Stimulated activated CD8-positive, alpha-beta memory T cell treated with anti-CD3 and anti-CD28 coated beads, Interleukin-4, amount 100 ng/mL, for 48 hours (primary cell): ENCODE measurements at regions not wholly inside any gene's neighbourhood (a gene's known extent, or its start where the extent isn't known, plus 50 kb on each side); places are given as distances from the start of the nearest gene placed in this dataset.

Source experiments
- DNase-seq: peaks from one replicate; pipeline ENCODE4 v3.0.0-alpha.2; 2020

DNA sequence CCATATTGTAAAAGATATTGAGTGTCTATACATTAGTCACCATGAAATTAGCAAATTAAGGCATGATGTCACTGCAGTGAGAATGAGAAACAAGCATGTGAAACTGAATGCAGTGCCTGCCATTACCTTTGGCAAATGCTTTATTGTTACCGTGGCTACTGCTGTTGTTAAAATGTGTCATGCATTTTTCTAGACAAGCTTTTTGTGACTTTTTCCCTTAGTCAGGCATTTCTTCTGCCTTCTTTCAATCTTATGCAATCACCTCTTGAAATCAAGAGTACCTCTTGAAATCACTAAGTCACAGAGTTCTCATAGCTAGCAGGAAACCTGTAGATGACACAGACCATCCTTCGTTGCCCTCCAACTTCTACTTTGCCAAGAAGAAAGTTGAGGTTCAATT is 461.7 kb upstream of the TENM4 start:
- DNase-seq: no peak

DNA sequence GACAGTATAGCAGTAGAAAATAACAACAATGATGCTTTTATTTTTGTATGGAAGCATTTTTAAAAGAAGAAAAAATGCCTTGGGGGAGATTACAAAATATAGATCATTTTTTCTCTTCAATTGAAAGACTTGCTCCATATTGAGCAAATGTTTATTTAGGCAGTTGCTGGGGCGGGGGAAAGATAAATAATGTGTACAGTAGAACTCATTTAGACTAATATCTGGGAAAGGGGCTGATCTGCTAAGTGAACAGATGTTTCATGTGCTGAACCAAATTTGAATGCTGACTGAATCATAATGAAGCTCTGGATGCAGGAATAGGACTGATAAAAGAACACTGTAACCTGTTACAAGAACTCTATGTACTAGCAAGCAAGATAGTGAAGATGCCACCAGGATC is 457.1 kb upstream of the TENM4 start:
- no peak for DNase-seq

DNA sequence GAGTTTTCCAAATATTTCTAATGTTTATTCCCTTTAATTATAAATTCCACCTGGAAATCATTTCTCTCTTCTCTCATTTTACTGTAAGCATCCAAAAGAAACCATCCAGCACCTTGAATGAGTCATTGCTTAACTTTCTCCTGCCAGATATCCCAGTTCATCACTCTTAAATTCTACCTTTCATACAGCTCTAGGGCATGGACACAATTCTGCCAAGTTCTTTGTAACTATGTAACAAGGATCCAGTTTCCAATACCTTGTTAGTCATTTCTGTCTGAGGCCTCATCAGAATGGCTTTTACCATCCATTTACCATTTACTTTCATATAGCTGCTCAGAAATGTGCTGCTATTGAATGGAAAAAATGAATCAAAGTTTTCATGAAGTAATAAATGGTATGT is 455.4 kb upstream of the TENM4 start:
- no peak for DNase-seq

DNA sequence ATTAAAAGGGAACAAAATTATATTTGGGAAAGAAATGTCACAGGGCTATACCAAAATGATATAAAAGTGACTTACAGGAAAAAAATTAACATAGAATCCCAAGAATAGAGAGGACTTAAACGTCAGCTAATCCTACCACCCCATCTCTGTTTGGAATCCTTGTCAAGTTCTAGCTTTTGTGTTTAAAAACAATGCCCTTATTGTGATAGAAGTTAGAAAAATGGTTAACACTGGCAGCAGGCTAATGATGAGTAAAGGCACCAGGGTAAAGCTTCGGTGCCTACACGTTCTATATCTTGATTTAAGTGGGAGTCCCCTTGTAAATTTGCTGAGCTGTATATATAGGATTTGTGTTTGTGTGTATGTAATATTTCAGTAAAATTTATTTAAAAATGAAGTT is 453.3 kb upstream of the TENM4 start:
- DNase-seq: no peak

DNA sequence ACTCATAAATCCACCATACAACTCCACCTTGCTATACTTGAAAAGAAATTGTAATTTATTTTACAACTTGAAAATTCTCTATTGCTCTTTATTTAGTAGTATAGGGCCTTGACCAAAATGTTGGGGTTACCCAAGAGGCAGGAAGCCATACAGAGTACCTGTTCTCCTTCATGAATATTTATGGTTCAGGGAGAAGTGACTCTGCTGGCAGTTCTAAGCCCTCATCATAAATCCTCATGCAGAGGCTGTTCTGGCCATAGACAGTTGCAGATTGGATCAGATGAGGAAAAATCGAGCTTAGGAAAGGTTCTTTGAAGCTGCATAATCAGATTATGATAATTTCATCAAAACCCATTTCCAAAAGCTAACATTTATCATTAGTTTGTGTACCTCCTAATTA is 449.4 kb upstream of the TENM4 start:
- DNase-seq: no peak

DNA sequence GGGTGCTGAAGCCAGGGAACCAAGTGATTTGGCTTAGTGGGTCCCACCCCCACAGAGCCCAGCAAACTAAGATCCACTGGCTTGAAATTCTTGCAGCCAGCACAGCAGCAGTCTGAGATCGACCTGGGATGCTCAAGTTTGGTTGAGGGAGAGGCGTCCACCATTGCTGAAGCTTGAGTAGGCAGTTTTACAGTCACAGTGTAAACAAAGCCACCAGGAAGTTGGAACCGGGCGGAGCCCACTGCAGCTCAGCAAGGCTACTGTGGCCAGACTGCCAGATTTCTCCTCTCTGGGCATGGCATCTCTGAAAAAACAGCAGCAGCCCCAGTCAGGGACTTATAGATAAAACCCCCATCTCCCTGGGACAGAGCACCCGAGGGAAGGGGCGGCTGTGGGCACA is 424.1 kb upstream of the TENM4 start:
- no peak for DNase-seq

DNA sequence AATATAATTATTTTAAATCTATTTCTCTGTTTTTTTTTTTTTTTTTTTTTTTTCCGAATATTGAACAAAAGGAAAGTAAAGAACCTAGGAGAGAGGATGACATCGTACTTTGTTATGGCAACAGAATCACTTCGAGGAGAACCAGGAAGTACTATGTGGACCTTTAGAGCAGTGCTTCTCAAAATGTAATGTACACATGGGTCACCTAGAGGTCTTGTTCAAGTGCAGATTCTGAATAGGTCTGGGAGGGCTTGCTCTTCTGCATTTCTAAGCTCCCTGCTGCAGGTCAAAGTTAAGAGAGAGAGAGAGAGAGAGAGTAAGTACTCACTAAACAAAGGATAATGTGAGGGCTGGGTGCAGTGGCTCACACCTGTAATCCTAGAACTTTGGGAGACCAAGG is 419.5 kb upstream of the TENM4 start:
- DNase-seq: no peak

DNA sequence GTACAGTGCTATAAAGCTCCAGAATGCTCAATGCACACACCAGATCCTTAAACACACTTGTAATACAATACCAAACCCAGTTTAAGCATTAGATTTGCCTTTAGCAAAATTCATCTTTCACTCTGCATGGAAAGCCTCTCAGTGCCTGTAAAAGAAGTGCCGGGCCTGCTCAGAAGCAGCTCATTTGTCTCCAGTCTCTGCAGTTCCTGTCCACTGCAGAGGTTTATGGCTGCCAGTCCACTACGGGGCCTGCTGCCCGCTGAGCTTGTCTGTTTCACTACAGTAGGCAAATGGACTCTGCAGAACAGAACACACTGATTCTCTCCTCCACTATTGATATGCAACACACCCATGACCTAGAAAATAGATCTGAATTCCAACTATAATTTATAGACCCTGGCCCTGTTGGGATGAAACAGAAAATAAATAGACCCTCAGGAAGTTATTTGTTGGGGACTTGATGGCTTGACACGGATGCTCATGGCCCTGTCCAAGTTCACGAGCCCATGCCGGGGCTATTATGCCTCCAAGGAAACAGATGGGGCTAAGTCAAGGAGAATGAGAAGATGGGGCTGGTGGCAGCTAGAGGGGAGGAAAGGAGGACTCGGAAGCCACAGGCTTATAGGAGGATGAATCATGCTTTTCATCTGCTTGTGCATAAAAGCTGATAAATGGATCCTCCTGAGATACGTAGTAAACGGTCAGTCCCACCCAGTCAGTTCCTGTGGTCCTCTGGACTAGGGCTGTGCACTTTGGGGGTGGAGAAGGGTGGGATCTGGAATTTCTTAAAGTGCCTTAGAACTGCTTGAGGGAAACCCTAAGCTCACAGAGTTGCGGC is 416.8 kb upstream of the TENM4 start:
- no peak for DNase-seq

DNA sequence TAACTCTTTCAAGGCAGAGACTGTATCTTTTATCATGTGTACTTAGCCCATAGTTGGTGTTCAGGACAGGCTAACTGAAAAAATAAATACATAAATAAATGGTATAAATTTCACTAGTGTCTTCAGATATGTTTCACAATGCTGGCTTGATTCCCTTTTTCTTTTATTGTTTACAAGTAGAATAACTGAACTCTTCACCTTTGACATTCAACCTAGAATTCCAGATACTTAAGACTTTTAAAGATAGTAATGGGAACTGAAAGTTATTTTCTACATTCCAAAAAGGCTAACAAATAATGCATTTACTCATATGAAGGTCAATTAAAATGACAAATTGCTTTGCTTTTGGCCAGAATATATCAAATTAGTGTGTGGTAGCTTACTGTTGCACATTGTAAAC is 411.3 kb upstream of the TENM4 start:
- DNase-seq: no peak

DNA sequence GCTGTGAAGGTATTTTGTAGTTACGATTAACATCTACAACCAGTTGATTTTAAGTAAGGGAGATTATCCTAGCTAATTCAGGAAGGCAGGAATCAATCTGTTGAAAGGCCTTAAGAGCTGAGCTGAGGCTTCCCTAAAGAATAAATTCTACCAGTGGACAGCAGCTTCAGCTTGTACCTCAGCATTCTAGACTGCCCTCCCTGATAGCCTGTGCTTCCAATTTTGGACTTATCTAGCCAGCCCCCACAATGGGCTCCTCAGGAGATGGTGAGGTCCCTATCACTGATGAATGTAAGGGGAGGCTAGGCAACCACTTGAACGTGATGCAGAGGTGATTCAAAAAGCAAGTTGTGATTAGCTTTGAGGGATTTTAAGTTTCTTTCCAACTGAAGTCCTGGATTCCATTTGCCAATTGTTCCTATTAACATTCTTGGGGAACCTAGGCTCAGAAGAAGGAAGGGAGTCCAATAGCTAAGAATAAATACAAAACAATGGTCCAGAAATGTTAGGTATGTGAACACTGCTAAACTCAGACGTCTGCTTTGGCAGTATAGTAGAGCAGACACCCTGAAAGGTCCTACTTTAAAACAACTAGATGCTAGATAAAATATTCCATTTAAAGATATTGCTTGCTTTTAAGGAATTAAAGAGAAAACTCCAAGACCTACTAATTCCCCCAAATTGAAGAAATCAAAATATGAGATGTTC is 404.3 kb upstream of the TENM4 start:
- no peak for DNase-seq

DNA sequence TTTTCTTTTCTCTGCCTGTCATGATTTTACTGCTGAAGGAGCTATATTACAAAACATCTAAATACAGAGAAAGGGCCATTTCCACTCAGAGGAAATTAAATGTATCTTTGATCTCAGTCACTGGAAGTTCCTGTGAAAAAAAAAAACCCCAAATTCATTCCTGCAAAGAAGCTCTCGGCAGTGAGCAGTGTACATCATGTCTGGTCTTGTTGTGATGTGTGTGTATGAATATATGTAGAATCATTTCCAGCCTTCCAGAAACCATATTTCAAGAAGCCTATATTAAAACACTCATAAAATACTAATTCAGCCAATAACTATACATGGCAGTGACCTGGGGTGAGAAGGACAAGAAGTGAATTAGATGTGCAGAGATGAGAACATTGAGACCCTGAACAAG is 393.2 kb upstream of the TENM4 start:
- DNase-seq: no peak

DNA sequence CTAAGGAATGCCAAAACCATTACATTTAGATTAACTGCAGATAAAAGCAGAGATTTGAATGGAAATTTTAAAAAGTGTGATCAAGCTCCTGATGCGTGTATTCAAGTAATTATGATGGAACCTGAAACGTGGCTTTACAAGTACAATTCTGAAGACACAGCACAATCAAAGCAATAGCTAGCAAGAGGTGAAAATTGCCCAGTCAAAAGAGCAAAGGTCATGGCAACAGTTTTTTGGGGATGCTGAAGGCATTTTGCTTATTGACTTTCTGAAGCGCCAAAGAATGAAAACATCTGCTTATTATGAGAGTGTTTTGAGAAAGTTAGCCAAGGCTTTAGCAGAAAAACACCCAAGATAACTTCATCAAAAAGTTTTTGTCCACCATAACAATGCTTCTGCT is 389.6 kb upstream of the TENM4 start:
- DNase-seq: no peak

DNA sequence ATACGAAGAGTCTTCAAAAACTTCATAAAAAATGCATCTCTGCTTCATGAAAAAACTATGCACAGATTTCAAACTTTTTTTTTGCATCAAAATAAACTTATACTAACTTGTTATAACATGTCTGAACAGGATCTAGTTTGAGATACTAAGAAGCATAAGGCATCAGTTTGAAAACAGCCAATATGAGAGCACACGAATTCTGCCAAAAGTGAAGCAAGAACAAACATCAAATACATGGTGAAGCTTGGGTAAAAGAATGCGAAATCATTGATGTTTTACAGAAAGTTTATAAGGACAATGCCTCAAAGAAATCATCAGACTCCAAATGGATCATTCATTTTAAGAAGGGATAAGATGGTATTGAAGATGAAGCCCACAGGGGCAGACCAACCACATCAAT is 389.1 kb upstream of the TENM4 start:
- DNase-seq: no peak

DNA sequence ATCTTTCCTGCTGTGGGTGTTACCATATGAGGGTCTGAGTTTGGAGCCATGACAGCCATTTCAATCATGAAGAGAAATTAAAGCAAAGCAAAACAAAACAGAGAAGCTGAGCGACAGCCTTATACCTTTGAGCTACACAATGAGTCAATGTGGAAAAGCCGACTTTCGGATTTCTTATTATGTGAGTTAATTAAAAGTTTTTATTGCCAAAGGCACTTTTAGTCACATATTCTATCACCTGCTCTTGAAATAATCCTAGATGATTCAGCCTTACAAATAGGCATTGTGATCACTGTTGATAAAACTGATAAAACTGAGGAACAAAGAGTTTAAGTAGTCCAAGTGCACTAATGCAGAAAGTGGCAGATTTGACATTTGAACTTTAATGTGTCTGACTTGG is 381.9 kb upstream of the TENM4 start:
- no peak for DNase-seq

DNA sequence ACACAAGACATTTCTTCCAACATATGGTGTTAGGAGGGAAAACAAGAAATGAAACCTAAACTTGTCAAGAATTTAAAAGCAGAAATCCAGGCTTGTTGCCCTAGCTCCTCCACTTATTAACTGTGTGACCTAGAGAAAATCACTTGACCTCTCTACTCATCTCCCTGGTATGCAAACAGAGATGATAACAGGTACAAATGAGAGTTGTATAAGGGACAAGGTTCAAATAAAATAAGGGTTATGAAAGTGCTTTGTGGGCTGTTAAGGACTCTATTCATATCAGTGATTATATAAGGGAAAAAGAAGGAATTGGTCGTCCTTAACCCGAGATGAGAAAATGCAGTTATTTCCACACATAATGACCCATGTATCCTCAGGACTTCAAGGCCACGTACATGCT is 372.7 kb upstream of the TENM4 start:
- DNase-seq: no peak

DNA sequence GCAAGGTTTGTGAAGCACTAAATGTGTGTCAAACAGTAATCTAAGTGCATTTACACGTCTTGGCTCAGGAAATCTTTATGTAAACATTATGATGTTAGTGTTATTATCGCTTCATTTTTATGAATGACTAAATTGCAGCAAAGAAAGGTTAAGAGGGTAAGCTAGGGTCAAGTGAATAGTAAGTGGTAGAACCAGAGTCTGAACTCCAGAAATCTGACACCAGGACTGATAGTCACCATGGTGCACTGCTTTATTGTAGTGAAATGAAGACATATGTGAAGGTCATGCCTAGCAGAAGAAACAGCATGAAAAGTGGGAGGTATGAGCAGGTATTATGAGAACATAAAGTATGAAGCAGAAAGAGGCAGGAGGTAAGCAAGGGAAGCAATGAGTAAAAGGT is 368.7 kb upstream of the TENM4 start:
- no peak for DNase-seq

DNA sequence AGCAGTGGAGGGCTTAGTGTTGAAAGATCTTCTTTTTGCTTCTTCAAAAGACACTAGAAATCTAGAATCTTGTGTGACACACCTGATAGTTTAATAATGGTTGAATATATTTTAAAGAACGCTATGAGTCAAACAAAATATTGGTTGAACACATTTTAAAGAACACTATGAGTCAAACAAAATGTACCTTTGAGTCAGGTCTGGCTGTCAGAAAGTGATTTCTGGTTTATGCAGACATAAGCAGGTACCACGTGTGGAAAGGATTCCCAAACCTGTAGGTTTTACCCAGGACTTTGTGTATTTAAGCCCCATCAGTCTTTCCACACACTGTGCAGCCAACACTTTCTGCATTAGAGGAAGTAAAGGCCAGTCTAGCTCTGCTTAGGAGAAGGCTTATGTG is 366.7 kb upstream of the TENM4 start:
- DNase-seq: no peak

DNA sequence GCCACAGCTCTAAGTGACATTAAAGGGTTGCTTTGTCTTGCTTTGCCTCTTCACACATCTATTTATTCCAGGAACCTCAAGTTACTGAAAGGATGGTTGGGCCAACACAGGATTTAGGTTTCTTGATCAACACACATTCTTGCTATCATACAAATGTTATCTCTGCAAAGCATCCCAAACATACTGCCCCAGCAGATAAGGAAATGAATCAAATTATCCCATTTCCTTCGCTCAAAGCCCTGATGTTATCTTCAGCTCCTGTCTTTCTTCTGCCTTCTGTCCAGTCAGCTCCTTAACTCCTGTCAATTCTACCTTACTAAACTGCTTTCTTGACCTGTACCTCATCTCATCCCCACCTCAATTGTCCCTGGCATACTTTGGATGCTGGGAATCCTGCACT is 355.9 kb upstream of the TENM4 start:
- DNase-seq: no peak

DNA sequence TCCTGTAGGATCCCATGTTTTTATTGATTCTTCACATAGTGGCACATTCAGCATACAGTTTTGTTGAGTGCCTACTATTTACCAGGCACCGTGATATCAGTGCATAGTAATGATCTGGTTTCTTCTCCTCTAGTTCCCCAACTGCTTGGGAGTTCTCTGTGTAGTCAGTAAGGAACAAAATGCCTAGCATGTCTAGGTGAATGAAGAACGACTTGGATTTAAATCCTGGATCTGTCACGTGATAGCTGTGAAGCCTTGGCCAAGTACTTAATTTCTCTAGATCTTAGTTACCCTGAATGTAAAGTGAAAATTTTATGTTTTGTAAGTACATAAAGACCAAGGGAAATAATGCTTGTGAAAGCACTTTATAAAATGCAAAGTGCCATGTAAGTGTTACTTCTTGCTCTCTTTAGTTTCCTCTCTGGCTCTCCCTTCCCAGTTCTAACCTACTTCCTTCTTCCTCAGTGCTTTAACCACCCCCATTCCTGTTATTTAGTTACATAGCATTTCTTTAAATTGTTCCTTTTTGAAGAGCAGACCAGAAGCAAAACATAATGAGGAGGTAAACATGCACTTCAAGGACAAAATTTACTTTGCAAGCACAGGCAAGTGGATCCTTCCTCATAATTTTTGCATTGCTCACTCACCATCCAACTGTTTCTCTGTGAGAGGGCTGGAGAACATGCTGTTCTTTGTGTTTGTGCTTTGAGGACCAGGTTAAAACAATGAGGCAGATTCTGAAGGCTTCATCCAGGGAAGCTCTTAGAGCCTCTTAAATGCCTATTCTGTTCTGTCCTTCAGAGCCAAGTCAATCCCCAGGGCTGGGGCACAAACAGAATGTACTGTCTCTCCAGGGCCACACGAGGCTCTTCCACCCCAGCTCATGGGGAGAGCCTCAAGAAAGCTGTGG is 353.9 kb upstream of the TENM4 start:
- no peak for DNase-seq

DNA sequence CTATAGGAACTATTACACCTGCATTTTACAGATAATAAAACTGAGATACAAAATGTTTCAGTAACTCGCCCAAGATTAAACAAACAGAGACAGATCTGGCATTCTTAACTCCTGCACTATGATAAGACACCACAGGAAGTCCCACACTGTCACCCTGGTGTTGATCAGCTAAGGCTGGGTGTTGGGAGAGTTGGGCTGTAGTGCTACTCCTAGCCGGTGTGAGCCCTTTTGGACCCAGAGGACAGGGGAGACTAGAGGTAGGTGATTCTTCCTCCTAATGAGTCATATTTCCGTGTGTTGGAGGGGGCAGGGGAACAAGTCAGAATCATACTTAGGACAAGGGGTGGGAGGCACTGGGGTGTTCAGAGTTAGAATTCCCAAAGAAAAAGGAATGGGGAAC is 353.2 kb upstream of the TENM4 start:
- DNase-seq: no peak

DNA sequence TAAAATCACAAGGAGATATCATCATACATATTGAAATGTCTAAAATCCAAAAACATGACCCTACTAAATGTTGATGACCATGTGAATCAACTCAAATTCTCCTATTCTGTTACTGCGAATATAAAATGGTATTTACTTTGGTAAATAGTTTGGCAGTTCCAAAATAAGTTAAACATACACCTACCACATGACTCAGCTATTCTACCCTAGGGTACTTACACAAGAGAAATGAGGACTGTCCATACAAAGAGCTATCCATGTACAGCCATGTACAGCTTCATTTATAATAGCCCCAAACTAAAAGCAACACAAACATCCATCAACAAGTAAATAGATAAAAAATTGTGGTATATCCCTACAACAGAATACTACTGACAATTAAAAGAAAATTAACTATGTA is 346.1 kb upstream of the TENM4 start:
- DNase-seq: no peak

DNA sequence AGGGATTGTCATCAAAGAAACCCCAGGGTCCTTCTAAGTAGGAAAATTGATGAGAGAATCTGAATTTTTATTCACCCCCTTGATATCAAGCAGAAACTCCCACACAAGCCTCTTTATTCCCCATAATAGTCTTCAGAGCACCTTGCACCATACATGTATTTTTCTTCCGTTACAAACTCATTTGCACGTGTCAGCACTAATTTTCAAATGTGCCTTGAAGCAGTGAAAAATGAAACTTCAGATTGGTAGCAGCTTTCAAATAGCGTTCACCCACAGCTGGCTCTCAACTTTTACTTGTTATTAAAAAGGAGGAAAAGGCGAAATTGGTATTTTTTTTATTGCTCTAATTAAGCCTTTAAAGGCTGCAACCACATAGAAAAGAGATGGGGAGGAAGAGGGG is 343.0 kb upstream of the TENM4 start:
- no peak for DNase-seq

DNA sequence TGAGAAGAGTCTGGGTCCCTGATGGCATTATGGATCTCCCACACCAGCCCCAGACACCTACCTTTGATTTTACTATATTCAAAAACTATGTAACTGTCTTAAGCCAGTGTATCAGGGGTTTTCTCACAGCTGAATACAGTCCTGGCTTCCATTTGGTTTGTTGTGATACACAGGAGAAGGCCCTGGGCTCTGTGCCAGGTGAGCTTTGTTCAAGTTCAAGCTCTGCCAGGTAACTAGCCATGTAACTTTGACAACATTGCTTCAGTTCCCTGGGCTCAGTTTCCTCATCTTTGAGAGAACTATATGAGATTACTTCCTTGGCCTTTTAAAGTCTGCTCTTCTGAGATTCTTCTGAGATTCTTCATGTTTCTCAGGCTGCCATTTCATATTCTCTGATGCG is 327.5 kb upstream of the TENM4 start:
- no peak for DNase-seq
